HUES48 (cell line): ENCODE measurements at regions not wholly inside any gene's neighbourhood (a gene's known extent, or its start where the extent isn't known, plus 50 kb on each side); places are given as distances from the start of the nearest gene placed in this dataset.

Source experiments
- H3K27ac ChIP-seq: one replicate; pipeline ENCODE4 v1.7.0; 2013; ENCODE audit warnings: low read depth, low read length, inconsistent platforms
- H3K27me3 ChIP-seq: 2 replicates; pipeline ENCODE4 v1.6.1; 2013; ENCODE audit warnings: mild to moderate bottlenecking, low read length; ENCODE audit not compliant: control insufficient read depth, insufficient read depth
- H3K36me3 ChIP-seq: 2 replicates; pipeline ENCODE4 v1.6.1; 2013; ENCODE audit warnings: low read length; ENCODE audit not compliant: control insufficient read depth, insufficient read depth
- H3K4me1 ChIP-seq: 2 replicates; pipeline ENCODE4 v1.6.1; 2013; ENCODE audit warnings: mild to moderate bottlenecking, low read length; ENCODE audit not compliant: control insufficient read depth, insufficient read depth
- H3K4me3 ChIP-seq: 2 replicates; pipeline ENCODE4 v1.5.1; 2013; ENCODE audit warnings: mild to moderate bottlenecking, low read depth, low read length
- H3K9ac ChIP-seq: 2 replicates; pipeline ENCODE4 v1.6.1; 2013; ENCODE audit warnings: mild to moderate bottlenecking, low read depth, low read length, moderate library complexity
- H3K9me3 ChIP-seq: 2 replicates; pipeline ENCODE4 v1.6.1; 2013; ENCODE audit warnings: low read length; ENCODE audit not compliant: control insufficient read depth, insufficient read depth

GRCh38 chr1:74818241-74818640 lies 85.3 kb downstream of the TYW3 start:
- Histone ChIP-seq H3K27me3 (no peaks in the 10 kb centered on the region), H3K4me3 (no peak overlapping the region), H3K4me1 (no peaks in the 10 kb centered on the region), H3K9ac (no peak overlapping the region), H3K36me3 (no peaks in the 10 kb centered on the region), H3K9me3 (no peaks in the 10 kb centered on the region), H3K27ac (no peak overlapping the region)

- Histone ChIP-seq H3K9ac (no peak overlapping the region), H3K36me3 (no peaks in the 10 kb centered on the region), H3K4me1 (no peaks in the 10 kb centered on the region), H3K9me3 (no peaks in the 10 kb centered on the region), H3K27me3 (no peaks in the 10 kb centered on the region), H3K27ac (no peak overlapping the region), H3K4me3 (no peak overlapping the region)
Measured at GRCh38 chr1:74818661-74819456, 85.9 kb downstream of the TYW3 start.

- Histone ChIP-seq H3K27ac (no peak overlapping the region), H3K9me3 (no peaks in the 10 kb centered on the region), H3K9ac (no peak overlapping the region), H3K4me1 (no peaks in the 10 kb centered on the region), H3K4me3 (no peak overlapping the region), H3K27me3 (no peaks in the 10 kb centered on the region), H3K36me3 (no peaks in the 10 kb centered on the region)
Measured at GRCh38 chr1:74822851-74823401, 90.0 kb downstream of the TYW3 start.

- H3K27ac ChIP-seq, result no peak overlapping the region
- H3K9me3 ChIP-seq, result no peaks in the 10 kb centered on the region
- H3K4me1 ChIP-seq, result no peaks in the 10 kb centered on the region
- no peak overlapping the region for H3K4me3 ChIP-seq
- no peaks in the 10 kb centered on the region for H3K36me3 ChIP-seq
- H3K9ac ChIP-seq, result no peak overlapping the region
- no peaks in the 10 kb centered on the region for H3K27me3 ChIP-seq
Measured at GRCh38 chr1:74824497-74825107, 91.7 kb downstream of the TYW3 start.

- no peak overlapping the region for H3K27ac ChIP-seq
- H3K4me3 ChIP-seq, result no peak overlapping the region
- no peaks in the 10 kb centered on the region for H3K36me3 ChIP-seq
- H3K9ac ChIP-seq, result no peak overlapping the region
- no peaks in the 10 kb centered on the region for H3K9me3 ChIP-seq
- 0 out of 2 replicates have a peak, but pooled peaks cover 3% of the 10 kb centered on the region for H3K4me1 ChIP-seq
- H3K27me3 ChIP-seq, result no peaks in the 10 kb centered on the region
Measured at GRCh38 chr1:74830766-74831165, 97.8 kb downstream of the TYW3 start.

GRCh38 chr1:74834261-74834660 lies 101.3 kb downstream of the TYW3 start:
- Histone ChIP-seq H3K27ac (no peak overlapping the region), H3K36me3 (no peaks in the 10 kb centered on the region), H3K9ac (no peak overlapping the region), H3K4me3 (no peak overlapping the region), H3K9me3 (no peaks in the 10 kb centered on the region), H3K27me3 (no peaks in the 10 kb centered on the region), H3K4me1 (0 out of 2 replicates have a peak, but pooled peaks cover 3% of the 10 kb centered on the region)

- no peaks in the 10 kb centered on the region for H3K27me3 ChIP-seq
- 0 out of 2 replicates have a peak, but pooled peaks cover 3% of the 10 kb centered on the region for H3K4me1 ChIP-seq
- no peak overlapping the region for H3K4me3 ChIP-seq
- H3K36me3 ChIP-seq, result no peaks in the 10 kb centered on the region
- H3K27ac ChIP-seq, result no peak overlapping the region
- no peaks in the 10 kb centered on the region for H3K9me3 ChIP-seq
- no peak overlapping the region for H3K9ac ChIP-seq
Measured at GRCh38 chr1:74835051-74835450, 102.1 kb downstream of the TYW3 start.

GRCh38 chr1:74842726-74843125 lies 109.8 kb downstream of the TYW3 start:
- Histone ChIP-seq H3K27me3 (no peaks in the 10 kb centered on the region), H3K27ac (no peak overlapping the region), H3K4me1 (no peaks in the 10 kb centered on the region), H3K9me3 (no peaks in the 10 kb centered on the region), H3K4me3 (no peak overlapping the region), H3K9ac (no peak overlapping the region), H3K36me3 (no peaks in the 10 kb centered on the region)

GRCh38 chr1:74847715-74848114 lies 114.8 kb downstream of the TYW3 start:
- H3K4me1 ChIP-seq, result no peaks in the 10 kb centered on the region
- H3K9ac ChIP-seq, result no peak overlapping the region
- H3K27ac ChIP-seq, result no peak overlapping the region
- no peaks in the 10 kb centered on the region for H3K9me3 ChIP-seq
- H3K4me3 ChIP-seq, result no peak overlapping the region
- H3K27me3 ChIP-seq, result no peaks in the 10 kb centered on the region
- H3K36me3 ChIP-seq, result no peaks in the 10 kb centered on the region

- H3K4me1 ChIP-seq, result peaks cover 18% of the 10 kb centered on the region
- H3K27ac ChIP-seq, result no peak overlapping the region
- no peaks in the 10 kb centered on the region for H3K27me3 ChIP-seq
- no peak overlapping the region for H3K4me3 ChIP-seq
- H3K36me3 ChIP-seq, result no peaks in the 10 kb centered on the region
- H3K9me3 ChIP-seq, result no peaks in the 10 kb centered on the region
- H3K9ac ChIP-seq, result no peak overlapping the region
Measured at GRCh38 chr1:74853756-74854155, 120.8 kb downstream of the TYW3 start.

GRCh38 chr1:74856174-74856573 lies 123.2 kb downstream of the TYW3 start:
- Histone ChIP-seq H3K27ac (no peak overlapping the region), H3K36me3 (no peaks in the 10 kb centered on the region), H3K4me1 (peaks cover 18% of the 10 kb centered on the region), H3K27me3 (no peaks in the 10 kb centered on the region), H3K4me3 (no peak overlapping the region), H3K9me3 (no peaks in the 10 kb centered on the region), H3K9ac (no peak overlapping the region)
